Naive thymus-derived CD4-positive, alpha-beta T cell (primary cell): ENCODE measurements at regions not wholly inside any gene's neighbourhood (a gene's known extent, or its start where the extent isn't known, plus 50 kb on each side); places are given as distances from the start of the nearest gene placed in this dataset.
"Not testable (repeated sequence)": the region's sequence is repeated elsewhere in the genome, so short reads cannot be mapped to it uniquely, and the experiment has no call there.

Source experiments
- ATAC-seq: fragments of 150-1000 bp; cut with Tn5 transposase; 2 replicates; pipeline ENCODE4 v1.10.0; 2021; ENCODE audit warnings: mild to moderate bottlenecking, moderate library complexity
- CTCF ChIA-PET: fragments of 350-600 bp; sonication (Branson Sonifier 250); formaldehyde crosslinking; loops from one replicate; lab custom pipeline; 2021; ENCODE audit warnings: antibody characterized with exemption; lab: Charles Lee
- POLR2A ChIA-PET: fragments of 350-600 bp; sonication (Branson Sonifier 250); formaldehyde crosslinking; loops from one replicate; lab custom pipeline; 2021; ENCODE audit warnings: antibody characterized with exemption, inconsistent platforms; lab: Charles Lee
- DNase-seq, 9 donors: peaks; one replicate each; pipeline versions ENCODE4 v3.0.0 to v3.0.0-alpha.2; 2020 to 2022; ENCODE audit warnings: mixed read lengths in 1 of 9
- H3K27ac ChIP-seq: one replicate; pipeline ENCODE4 v1.7.0; 2013; ENCODE audit warnings: mild to moderate bottlenecking, low read depth, low read length, moderate library complexity
- H3K27me3 ChIP-seq, 2 donors: one replicate each; pipeline ENCODE4 v1.7.0; 2013; ENCODE audit warnings: low read length in 2 of 2, mild to moderate bottlenecking in 2 of 2, moderate library complexity in 2 of 2; ENCODE audit not compliant: control insufficient read depth in 2 of 2, insufficient read depth in 2 of 2
- H3K36me3 ChIP-seq, 3 experiments: 1 replicate in 2 of 3; 2 replicates in 1 of 3; pipeline ENCODE4 v1.7.0; 2013; ENCODE audit warnings: low read length in 3 of 3, mild to moderate bottlenecking in 3 of 3, moderate library complexity in 1 of 3; ENCODE audit not compliant: insufficient read depth in 3 of 3, control insufficient read depth in 2 of 3
- H3K4me1 ChIP-seq, 2 donors: one replicate each; pipeline ENCODE4 v1.7.0; 2013; ENCODE audit warnings: low read length in 2 of 2, mild to moderate bottlenecking in 2 of 2, moderate library complexity in 1 of 2; ENCODE audit not compliant: control insufficient read depth in 2 of 2, insufficient read depth in 2 of 2
- H3K4me3 ChIP-seq: 2 replicates; pipeline ENCODE4 v1.7.0; 2013; ENCODE audit warnings: mild to moderate bottlenecking, low read length
- H3K9me3 ChIP-seq, 3 experiments: 1 replicate in 2 of 3; 2 replicates in 1 of 3; pipeline ENCODE4 v1.7.0; 2013; ENCODE audit warnings: low read length in 3 of 3; ENCODE audit not compliant: control insufficient read depth in 2 of 3
- H3K27ac Mint-ChIP-seq, 9 donors: one replicate each; pipeline ENCODE4 v1.8.0; 2020 to 2022; ENCODE audit warnings: mixed read lengths in 9 of 9, mild to moderate bottlenecking in 8 of 9, moderate library complexity in 5 of 9, inconsistent platforms in 2 of 9
- H3K27me3 Mint-ChIP-seq, 5 donors: one replicate each; pipeline ENCODE4 v1.8.0; 2021 to 2022; ENCODE audit warnings: mixed read lengths in 5 of 5, mild to moderate bottlenecking in 1 of 5
- H3K36me3 Mint-ChIP-seq, 5 donors: one replicate each; pipeline ENCODE4 v1.8.0; 2020 to 2022; ENCODE audit warnings: mixed read lengths in 5 of 5, mild to moderate bottlenecking in 3 of 5, inconsistent platforms in 1 of 5
- H3K4me1 Mint-ChIP-seq, 7 donors: one replicate each; pipeline ENCODE4 v1.8.0; 2020 to 2022; ENCODE audit warnings: mixed read lengths in 7 of 7, mild to moderate bottlenecking in 3 of 7, inconsistent platforms in 1 of 7
- H3K4me3 Mint-ChIP-seq, 10 donors: one replicate each; pipeline ENCODE4 v1.8.0; 2020 to 2022; ENCODE audit warnings: mild to moderate bottlenecking in 10 of 10, mixed read lengths in 10 of 10, moderate library complexity in 6 of 10, inconsistent platforms in 2 of 10
- H3K9me3 Mint-ChIP-seq, 11 donors: one replicate each; pipeline ENCODE4 v1.8.0; 2020 to 2022; ENCODE audit warnings: mixed read lengths in 11 of 11, mild to moderate bottlenecking in 4 of 11, inconsistent platforms in 1 of 11, moderate library complexity in 1 of 11
- intact Hi-C, 2 donors: fragments of 100-400 bp; cut with micrococcal nuclease; formaldehyde crosslinking; loops; one replicate each; pipeline ENCODE4 v1.15.1; 2023

- H3K4me3 ChIP-seq, result no peak overlapping the region
- no peaks in the 10 kb centered on the region for H3K4me1 ChIP-seq
- H3K4me3 Mint-ChIP-seq, result no peak overlapping the region
- ATAC-seq (no peak), DNase-seq (no peak)
- H3K36me3 Mint-ChIP-seq, result no peaks in the 10 kb centered on the region
- H3K27me3 ChIP-seq, result no peaks in the 10 kb centered on the region
- CTCF ChIA-PET, result no interaction called here
- no peak overlapping the region for H3K27ac ChIP-seq
- intact Hi-C loops, result no loop called here
- H3K36me3 ChIP-seq, result no peaks in the 10 kb centered on the region
- POLR2A ChIA-PET, result no interaction called here
- no peaks in the 10 kb centered on the region for H3K9me3 ChIP-seq
- no peaks in the 10 kb centered on the region for H3K4me1 Mint-ChIP-seq
- no peaks in the 10 kb centered on the region for H3K27me3 Mint-ChIP-seq
- no peak overlapping the region for H3K27ac Mint-ChIP-seq
- H3K9me3 Mint-ChIP-seq, result no peaks in the 10 kb centered on the region
These were observed 546.1 kb downstream of the PPP4R3C start for GRCh38 chrX:26916991-26917390.

GRCh38 chrX:26915064-26915463 lies 548.1 kb downstream of the PPP4R3C start:
- Histone ChIP-seq H3K27me3 (no peaks in the 10 kb centered on the region), H3K4me1 (no peaks in the 10 kb centered on the region), H3K27ac (no peak overlapping the region), H3K4me3 (no peak overlapping the region), H3K9me3 (no peaks in the 10 kb centered on the region), H3K36me3 (no peaks in the 10 kb centered on the region)
- H3K36me3 Mint-ChIP-seq, result peaks cover 0 to 5% (median 0%) of the 10 kb centered on the region in 5 donors
- H3K9me3 Mint-ChIP-seq, result peaks cover 0 to 6% (median 0%) of the 10 kb centered on the region in 11 donors
- no peaks in the 10 kb centered on the region for H3K4me1 Mint-ChIP-seq
- DNase-seq (no peak), ATAC-seq (no peak)
- intact Hi-C loops, result no loop called here
- ChIA-PET POLR2A (no interaction called here), CTCF (no interaction called here)
- H3K4me3 Mint-ChIP-seq, result no peak overlapping the region
- H3K27me3 Mint-ChIP-seq, result no peaks in the 10 kb centered on the region
- H3K27ac Mint-ChIP-seq, result no peak overlapping the region

- no peak overlapping the region for H3K27ac Mint-ChIP-seq
- peaks cover 0 to 6% (median 0%) of the 10 kb centered on the region in 11 donors for H3K9me3 Mint-ChIP-seq
- Histone ChIP-seq H3K4me3 (no peak overlapping the region), H3K9me3 (no peaks in the 10 kb centered on the region), H3K27ac (no peak overlapping the region), H3K36me3 (no peaks in the 10 kb centered on the region), H3K4me1 (no peaks in the 10 kb centered on the region), H3K27me3 (no peaks in the 10 kb centered on the region)
- no peaks in the 10 kb centered on the region for H3K27me3 Mint-ChIP-seq
- ChIA-PET POLR2A (no interaction called here), CTCF (no interaction called here)
- intact Hi-C loops, result no loop called here
- H3K4me1 Mint-ChIP-seq, result no peaks in the 10 kb centered on the region
- H3K36me3 Mint-ChIP-seq, result peaks cover 0 to 5% (median 0%) of the 10 kb centered on the region in 5 donors
- DNase-seq (no peak), ATAC-seq (no peak)
- no peak overlapping the region for H3K4me3 Mint-ChIP-seq
These were observed 548.9 kb downstream of the PPP4R3C start for GRCh38 chrX:26914232-26914631.

GRCh38 chrX:26911785-26912184 lies 551.4 kb downstream of the PPP4R3C start:
- intact Hi-C loops, ATAC-seq, H3K4me1 Mint-ChIP-seq, POLR2A ChIA-PET, H3K4me3 Mint-ChIP-seq, H3K36me3 Mint-ChIP-seq, H3K27me3 Mint-ChIP-seq, H3K9me3 Mint-ChIP-seq, H3K9me3 ChIP-seq, H3K4me3 ChIP-seq, H3K27ac Mint-ChIP-seq, H3K4me1 ChIP-seq, CTCF ChIA-PET, H3K36me3 ChIP-seq, DNase-seq, H3K27me3 ChIP-seq, H3K27ac ChIP-seq: not testable (repeated sequence)

GRCh38 chrX:26909728-26910127 lies 553.4 kb downstream of the PPP4R3C start:
- no peaks in the 10 kb centered on the region for H3K27me3 ChIP-seq
- Mint-ChIP-seq H3K27me3 (no peaks in the 10 kb centered on the region), H3K27ac (no peak overlapping the region), H3K4me1 (no peaks in the 10 kb centered on the region), H3K36me3 (peaks cover 0 to 5% (median 0%) of the 10 kb centered on the region in 5 donors), H3K9me3 (peaks cover 0 to 10% (median 0%) of the 10 kb centered on the region in 11 donors), H3K4me3 (no peak overlapping the region)
- H3K27ac ChIP-seq, result no peak overlapping the region
- no peak overlapping the region for H3K4me3 ChIP-seq
- DNase-seq, result no peak
- ChIA-PET POLR2A (no interaction called here), CTCF (no interaction called here)
- H3K9me3 ChIP-seq, result no peaks in the 10 kb centered on the region
- H3K4me1 ChIP-seq, result no peaks in the 10 kb centered on the region
- no peak for ATAC-seq
- intact Hi-C loops, result no loop called here
- no peaks in the 10 kb centered on the region for H3K36me3 ChIP-seq

- no peaks in the 10 kb centered on the region for H3K27me3 Mint-ChIP-seq
- H3K27ac Mint-ChIP-seq, result no peak overlapping the region
- H3K36me3 Mint-ChIP-seq, result peaks cover 0 to 5% (median 0%) of the 10 kb centered on the region in 5 donors
- no peak for ATAC-seq
- POLR2A ChIA-PET, result no interaction called here
- no peaks in the 10 kb centered on the region for H3K27me3 ChIP-seq
- H3K4me3 ChIP-seq, result no peak overlapping the region
- no peaks in the 10 kb centered on the region for H3K9me3 ChIP-seq
- H3K4me3 Mint-ChIP-seq, result no peak overlapping the region
- intact Hi-C loops, result no loop called here
- H3K4me1 Mint-ChIP-seq, result no peaks in the 10 kb centered on the region
- H3K36me3 ChIP-seq, result no peaks in the 10 kb centered on the region
- CTCF ChIA-PET, result no interaction called here
- peaks cover 0 to 10% (median 0%) of the 10 kb centered on the region in 11 donors for H3K9me3 Mint-ChIP-seq
- no peaks in the 10 kb centered on the region for H3K4me1 ChIP-seq
- no peak overlapping the region for H3K27ac ChIP-seq
- no peak for DNase-seq
These were observed 554.9 kb downstream of the PPP4R3C start for GRCh38 chrX:26908218-26908617.

- intact Hi-C loops, result no loop called here
- Histone ChIP-seq H3K27me3 (no peaks in the 10 kb centered on the region), H3K27ac (no peak overlapping the region), H3K36me3 (no peaks in the 10 kb centered on the region), H3K9me3 (peaks cover 0 to 5% (median 0%) of the 10 kb centered on the region in 3 experiments), H3K4me3 (no peak overlapping the region), H3K4me1 (no peaks in the 10 kb centered on the region)
- Mint-ChIP-seq H3K27ac (no peak overlapping the region), H3K36me3 (no peaks in the 10 kb centered on the region), H3K9me3 (peaks cover 0 to 9% (median 2%) of the 10 kb centered on the region in 11 donors), H3K27me3 (no peaks in the 10 kb centered on the region), H3K4me3 (no peak overlapping the region), H3K4me1 (no peaks in the 10 kb centered on the region)
- POLR2A ChIA-PET, result no interaction called here
- CTCF ChIA-PET, result no interaction called here
- DNase-seq (no peak), ATAC-seq (no peak)
These were observed 573.6 kb downstream of the PPP4R3C start for GRCh38 chrX:26889574-26889973.
